B cell (primary cell): ENCODE measurements at regions not wholly inside any gene's neighbourhood (a gene's known extent, or its start where the extent isn't known, plus 50 kb on each side); places are given as distances from the start of the nearest gene placed in this dataset.

Experiments
- ATAC-seq: fragments of 200-7000 bp; cut with Tn5 transposase; one replicate; pipeline ENCODE4 v1.10.0; 2021; ENCODE audit warnings: low read depth, mild to moderate bottlenecking, moderate number of reproducible peaks, moderate library complexity
- CTCF ChIA-PET: fragments of 350-600 bp; sonication (Branson Sonifier 250); formaldehyde crosslinking; loops from one replicate; lab custom pipeline; 2021; ENCODE audit warnings: antibody characterized with exemption, inconsistent platforms; lab: Charles Lee
- POLR2A ChIA-PET: fragments of 350-600 bp; sonication (Branson Sonifier 250); formaldehyde crosslinking; loops from one replicate; lab custom pipeline; 2021; ENCODE audit warnings: antibody characterized with exemption; lab: Charles Lee
- DNase-seq: peaks from one replicate; pipeline ENCODE4 v3.0.0; 2013
- H2AFZ ChIP-seq: 2 replicates; pipeline ENCODE4 v1.6.1; 2012; ENCODE audit warnings: mild to moderate bottlenecking, low read depth, low read length; ENCODE audit not compliant: insufficient read depth, poor library complexity, severe bottlenecking
- H3K27ac ChIP-seq, 2 donors: 1 replicate in 1 of 2; 2 replicates in 1 of 2; pipeline ENCODE4 v1.5.1; 2012 to 2013; ENCODE audit warnings: low read length in 2 of 2, mild to moderate bottlenecking in 2 of 2, moderate library complexity in 1 of 2
- H3K27me3 ChIP-seq, 4 experiments: fragments of 200-600 bp in 1 of 4; sonication (generic) in 1 of 4; replicated peaks in 1 of 4; 1 replicate in 2 of 4; 2 replicates in 2 of 4; pipeline versions ENCODE4 v1.6.1 to v1.7.0; 2013 to 2016; ENCODE audit warnings: low read length in 3 of 4, mild to moderate bottlenecking in 2 of 4, mixed read lengths in 1 of 4, moderate library complexity in 1 of 4; ENCODE audit not compliant: insufficient read depth in 4 of 4, control insufficient read depth in 3 of 4; ENCODE audit errors: control extremely low read depth in 1 of 4
- H3K36me3 ChIP-seq, 2 experiments: replicated peaks in 1 of 2; 1 replicate in 1 of 2; 2 replicates in 1 of 2; pipeline versions ENCODE4 v1.6.1 to v1.7.1; 2013; ENCODE audit warnings: low read length in 1 of 2; ENCODE audit not compliant: insufficient read depth in 2 of 2, control insufficient read depth in 1 of 2; ENCODE audit errors: control extremely low read depth in 1 of 2, extremely low read depth in 1 of 2
- H3K4me1 ChIP-seq, 2 donors: fragments of 200-600 bp in 1 of 2; sonication (generic) in 1 of 2; 1 replicate in 1 of 2; 2 replicates in 1 of 2; pipeline versions ENCODE4 v1.5.1 to v1.6.1; 2013 to 2017; ENCODE audit warnings: low read length in 2 of 2; ENCODE audit not compliant: control insufficient read depth in 2 of 2, insufficient read depth in 2 of 2
- H3K4me2 ChIP-seq: replicated peaks from 2 replicates; pipeline ENCODE3; 2012; ENCODE audit warnings: mild to moderate bottlenecking, low read depth, low read length; ENCODE audit not compliant: poor library complexity, severe bottlenecking
- H3K4me3 ChIP-seq, 5 experiments: fragments of 200-600 bp in 1 of 5; sonication (generic) in 1 of 5; 1 replicate in 3 of 5; 2 replicates in 2 of 5; pipeline versions ENCODE4 v1.5.1 to v1.7.0; 2011 to 2016; ENCODE audit warnings: low read length in 4 of 5, mild to moderate bottlenecking in 4 of 5, low read depth in 2 of 5, control low read depth in 1 of 5, moderate library complexity in 1 of 5; ENCODE audit not compliant: insufficient read depth in 1 of 5; ENCODE audit errors: control extremely low read depth in 1 of 5, extremely low read depth in 1 of 5
- H3K79me2 ChIP-seq: fragments of 200-600 bp; sonication (generic); one replicate; pipeline ENCODE4 v1.6.0; 2016; ENCODE audit warnings: low read length; ENCODE audit not compliant: control insufficient read depth, insufficient read depth
- H3K9ac ChIP-seq: fragments of 200-600 bp; sonication (generic); 2 replicates; pipeline ENCODE4 v1.6.1; 2017; ENCODE audit warnings: mild to moderate bottlenecking, low read length, moderate library complexity
- H3K9me3 ChIP-seq, 3 donors: one replicate each; pipeline versions ENCODE4 v1.6.1 to v1.7.1; 2013; ENCODE audit warnings: low read length in 2 of 3; ENCODE audit not compliant: control insufficient read depth in 2 of 3, insufficient read depth in 1 of 3; ENCODE audit errors: control extremely low read depth in 1 of 3
- H4K20me1 ChIP-seq: 2 replicates; pipeline ENCODE4 v1.6.0; 2012; ENCODE audit warnings: mild to moderate bottlenecking, low read length; ENCODE audit not compliant: insufficient read depth, control insufficient read depth, poor library complexity, severe bottlenecking
- H3K27ac Mint-ChIP-seq: one replicate; pipeline ENCODE4 v1.8.0; 2021; ENCODE audit warnings: mixed read lengths
- H3K27me3 Mint-ChIP-seq: one replicate; pipeline ENCODE4 v1.8.0; 2021; ENCODE audit warnings: mixed read lengths
- H3K4me1 Mint-ChIP-seq: one replicate; pipeline ENCODE4 v1.8.0; 2021; ENCODE audit warnings: mixed read lengths
- H3K4me3 Mint-ChIP-seq: one replicate; pipeline ENCODE4 v1.8.0; 2021; ENCODE audit warnings: mixed read lengths
- H3K9me3 Mint-ChIP-seq: one replicate; pipeline ENCODE4 v1.8.0; 2022; ENCODE audit warnings: mixed read lengths; ENCODE audit not compliant: insufficient read depth
- CTCF ChIP-seq: fragments of 200-600 bp; IDR thresholded peaks from one replicate; pipeline ENCODE4 v1.8.0; 2022; ENCODE audit warnings: antibody characterized with exemption, mild to moderate bottlenecking
- EZH2 ChIP-seq: IDR thresholded peaks from 2 replicates; pipeline ENCODE4 v1.6.1; 2012; ENCODE audit warnings: borderline replicate concordance, low read depth, mild to moderate bottlenecking, moderate library complexity, low read length; ENCODE audit not compliant: insufficient read depth, poor library complexity, severe bottlenecking
- WGBS: methylation state at CpG from one replicate; pipeline ENCODE4 v1.1.5; 2013; ENCODE audit warnings: missing lambda C conversion rate; ENCODE audit not compliant: insufficient coverage; 5-methylcytosine and 5-hydroxymethylcytosine counted together
- intact Hi-C: fragments of 100-400 bp; cut with micrococcal nuclease; formaldehyde crosslinking; loops from one replicate; pipeline ENCODE4 v1.10.0; 2022

GRCh38 chr2:20913491-20913890, 90.6 kb upstream of the LDAH start:
- TF ChIP-seq CTCF (no peak), EZH2 (no peak)
- CTCF ChIA-PET = interaction anchor here (0.9 kb wide), 1 partner anchor 9 kb away, joined by 3 read pairs; no protein-coding TSS in a partner anchor
- intact Hi-C loops = no loop called here
- no peaks in the 10 kb centered on the region for H3K9me3 ChIP-seq
- H3K4me3 ChIP-seq = no peak overlapping the region
- H3K27ac Mint-ChIP-seq = no peak overlapping the region
- peaks cover 0 to 11% (median 0%) of the 10 kb centered on the region in 4 experiments for H3K27me3 ChIP-seq
- no peaks in the 10 kb centered on the region for H3K4me1 Mint-ChIP-seq
- no peaks in the 10 kb centered on the region for H3K79me2 ChIP-seq
- H3K9ac ChIP-seq = no peak overlapping the region
- no peak overlapping the region for H2AFZ ChIP-seq
- H3K9me3 Mint-ChIP-seq = no peaks in the 10 kb centered on the region
- POLR2A ChIA-PET = no interaction called here
- H3K36me3 ChIP-seq = no peaks in the 10 kb centered on the region
- WGBS = 84% methylated on average over 2 of the region's 3 CpGs
- no peak for ATAC-seq
- H4K20me1 ChIP-seq = no peaks in the 10 kb centered on the region
- H3K27me3 Mint-ChIP-seq = peaks cover 62% of the 10 kb centered on the region
- no peak overlapping the region for H3K27ac ChIP-seq
- DNase-seq = no peak
- no peak overlapping the region for H3K4me3 Mint-ChIP-seq
- no peak overlapping the region for H3K4me2 ChIP-seq
- no peaks in the 10 kb centered on the region for H3K4me1 ChIP-seq

GRCh38 chr2:20900052-20900636, 77.2 kb upstream of the LDAH start:
- H3K36me3 ChIP-seq = no peaks in the 10 kb centered on the region
- H3K9ac ChIP-seq = no peak overlapping the region
- H3K4me1 ChIP-seq = no peaks in the 10 kb centered on the region
- Mint-ChIP-seq H3K4me3 (no peak overlapping the region), H3K27ac (no peak overlapping the region), H3K4me1 (no peaks in the 10 kb centered on the region), H3K27me3 (peaks cover 30% of the 10 kb centered on the region), H3K9me3 (no peaks in the 10 kb centered on the region)
- no peak for ATAC-seq
- no peak overlapping the region for H2AFZ ChIP-seq
- WGBS = no CpG with 5 or more reads among the region's 2 CpGs
- no peak for DNase-seq
- no peak overlapping the region for H3K4me2 ChIP-seq
- no peaks in the 10 kb centered on the region for H3K27me3 ChIP-seq
- POLR2A ChIA-PET = no interaction called here
- CTCF ChIA-PET = no interaction called here
- H3K9me3 ChIP-seq = peaks cover 0 to 4% (median 0%) of the 10 kb centered on the region in 3 donors
- H3K4me3 ChIP-seq = no peak overlapping the region
- H4K20me1 ChIP-seq = no peaks in the 10 kb centered on the region
- no peak overlapping the region for H3K27ac ChIP-seq
- intact Hi-C loops = no loop called here
- no peaks in the 10 kb centered on the region for H3K79me2 ChIP-seq
- TF ChIP-seq CTCF = no peak
- TF ChIP-seq EZH2 = no peak
